ENCODE measurements at regions not wholly inside any gene's neighbourhood (a gene's known extent, or its start where the extent isn't known, plus 50 kb on each side); places are given as distances from the start of the nearest gene placed in this dataset.

DNA sequence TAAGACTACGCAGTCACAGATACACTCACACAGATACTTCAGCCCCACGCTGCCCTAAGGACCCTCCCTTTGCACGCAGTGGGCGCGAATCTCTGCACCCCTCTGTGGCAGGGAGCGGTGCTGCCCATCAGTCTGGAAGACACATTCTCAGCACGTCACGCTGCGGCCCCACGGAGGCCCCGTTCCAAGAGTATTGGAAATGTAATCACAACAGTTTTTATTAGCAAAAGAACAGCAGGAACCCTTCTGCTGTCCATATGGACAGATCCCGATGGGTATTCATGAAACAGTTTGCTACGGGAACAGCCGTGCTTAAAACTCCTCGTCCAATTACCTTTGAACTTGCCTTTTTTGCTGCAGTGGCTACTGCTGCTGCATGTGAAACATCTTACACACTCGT is 131.0 kb downstream of the RPS24 start:
- DNase-seq, result no peak

DNA sequence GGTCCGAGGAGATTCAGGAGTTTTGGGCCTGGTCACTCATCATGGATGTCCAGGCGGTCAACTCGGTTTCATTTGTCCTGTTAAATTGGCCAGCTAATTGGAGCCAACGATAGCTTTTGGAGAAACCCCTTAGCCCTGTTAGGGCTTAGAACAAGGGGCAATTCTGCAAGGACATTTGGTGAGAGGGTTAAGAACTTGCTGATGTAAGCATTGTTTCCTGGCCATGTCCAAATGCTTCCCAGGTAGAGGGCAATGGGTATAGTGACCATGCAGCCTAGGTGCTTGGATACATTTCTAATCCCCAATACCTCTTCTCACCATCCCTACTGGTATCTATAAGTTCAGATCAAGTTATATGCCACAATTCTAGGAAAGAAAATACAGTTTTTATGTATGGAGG is 131.5 kb downstream of the RPS24 start:
- no peak for DNase-seq

DNA sequence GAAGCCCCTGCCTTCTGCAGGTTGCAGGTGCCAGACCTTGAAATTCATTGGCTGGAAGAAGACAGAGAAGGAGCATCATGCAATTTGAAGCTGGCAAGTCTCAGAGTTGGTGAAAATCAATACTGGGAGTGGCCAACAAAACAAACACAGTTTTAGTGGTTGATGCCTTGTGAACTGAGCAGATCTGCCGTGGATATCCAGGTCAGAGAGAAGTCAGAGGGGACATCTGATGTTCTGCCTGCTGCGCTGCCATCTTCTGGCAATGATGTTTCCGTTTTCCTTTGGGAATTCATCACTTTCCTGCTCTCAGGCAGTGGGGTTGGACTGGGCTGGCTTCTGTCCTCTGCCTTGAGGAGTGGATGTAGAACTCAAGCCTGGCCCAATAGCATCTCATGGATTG is 132.0 kb downstream of the RPS24 start:
- DNase-seq, result no peak

DNA sequence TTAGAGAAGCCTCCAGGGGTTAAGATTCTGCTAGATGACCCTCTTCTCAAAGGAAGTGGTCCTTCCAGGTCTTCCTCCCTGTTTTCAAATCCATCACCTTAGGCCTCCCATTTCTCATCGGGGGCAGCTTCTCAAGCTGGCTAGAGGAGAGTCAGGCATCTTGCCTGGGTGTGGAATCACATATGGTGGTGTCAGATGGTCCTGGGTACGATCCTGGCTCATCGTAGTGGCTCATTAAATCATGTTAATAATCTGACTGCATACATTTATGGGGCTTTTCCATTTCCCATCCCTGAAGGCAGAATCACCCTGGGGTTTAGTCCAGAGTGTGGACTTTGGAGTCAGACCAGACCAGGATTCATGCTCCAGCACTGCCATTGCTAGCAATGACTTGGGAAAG is 132.6 kb downstream of the RPS24 start:
- DNase-seq, result no peak

- no peak for DNase-seq
Observed at GRCh38 chr10:78169214-78169613, 135.6 kb downstream of the RPS24 start.

- DNase-seq, result no peak
Observed at GRCh38 chr10:78170026-78170475, 136.4 kb downstream of the RPS24 start.

GRCh38 chr10:78171633-78172400 is 138.2 kb downstream of the RPS24 start:
- DNase-seq, result no peak

DNA sequence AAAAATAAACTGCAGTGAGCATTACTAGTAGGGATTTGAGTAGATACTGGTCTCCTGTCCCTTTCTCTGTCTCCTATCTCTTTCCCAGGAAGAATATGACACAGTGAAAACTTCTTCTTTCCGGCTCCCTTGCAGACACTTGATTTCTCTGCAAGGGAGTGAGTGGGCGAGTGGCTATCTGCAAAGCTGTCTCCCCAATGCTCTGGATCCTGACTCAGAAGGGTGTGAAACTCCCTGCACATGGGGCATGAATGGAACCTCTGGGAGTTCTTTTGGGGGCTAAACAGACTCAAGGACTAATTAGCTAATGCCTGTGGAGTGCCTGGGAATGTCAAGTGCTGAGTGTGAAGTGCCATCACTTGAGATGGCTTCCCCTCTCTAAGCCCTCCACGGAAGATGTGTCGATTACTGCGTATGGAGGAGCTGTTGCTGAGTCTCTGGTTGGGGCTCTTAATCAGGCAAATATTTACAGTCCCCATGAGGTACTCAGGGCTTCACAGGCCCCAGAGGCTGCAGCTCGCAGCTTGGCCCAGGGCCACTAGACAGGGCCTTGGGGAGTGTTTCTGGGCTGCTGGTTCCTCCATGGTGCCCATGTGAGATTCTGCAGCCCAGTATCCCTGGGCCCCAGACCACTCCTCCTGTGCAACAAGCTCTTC is 139.8 kb downstream of the RPS24 start:
- DNase-seq, result no peak

DNA sequence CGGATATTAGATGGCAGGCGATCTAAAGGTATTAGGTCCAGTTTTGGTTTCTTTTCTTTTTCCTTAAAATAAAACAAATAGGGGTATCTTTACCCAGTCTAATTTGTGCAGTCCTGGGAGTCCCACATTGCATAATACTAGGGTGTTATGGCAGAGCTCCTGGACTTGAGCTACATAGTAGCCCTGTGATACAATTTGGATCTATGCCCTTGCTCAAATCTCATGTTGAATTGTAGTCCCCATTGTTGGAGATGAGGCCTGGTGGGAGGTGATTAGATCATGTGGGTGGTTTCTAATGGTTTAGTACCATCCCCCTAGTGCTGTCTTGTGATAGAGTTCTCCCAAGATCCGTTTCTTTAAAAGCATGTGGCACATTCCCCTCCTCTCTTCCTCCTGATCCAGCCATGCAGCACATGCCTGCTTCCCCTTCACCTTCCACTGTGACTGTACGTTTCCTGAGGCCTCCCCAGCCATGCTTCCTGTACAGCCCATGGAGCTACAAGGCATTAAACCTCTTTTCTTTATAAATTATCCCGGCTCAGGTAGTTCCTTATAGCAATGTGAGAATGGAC is 141.9 kb downstream of the RPS24 start:
- DNase-seq, result no peak

- DNase-seq, result no peak
Observed at GRCh38 chr10:78176320-78177317, 143.0 kb downstream of the RPS24 start.

GRCh38 chr10:78177491-78178185 is 144.0 kb downstream of the RPS24 start:
- no peak for DNase-seq

DNA sequence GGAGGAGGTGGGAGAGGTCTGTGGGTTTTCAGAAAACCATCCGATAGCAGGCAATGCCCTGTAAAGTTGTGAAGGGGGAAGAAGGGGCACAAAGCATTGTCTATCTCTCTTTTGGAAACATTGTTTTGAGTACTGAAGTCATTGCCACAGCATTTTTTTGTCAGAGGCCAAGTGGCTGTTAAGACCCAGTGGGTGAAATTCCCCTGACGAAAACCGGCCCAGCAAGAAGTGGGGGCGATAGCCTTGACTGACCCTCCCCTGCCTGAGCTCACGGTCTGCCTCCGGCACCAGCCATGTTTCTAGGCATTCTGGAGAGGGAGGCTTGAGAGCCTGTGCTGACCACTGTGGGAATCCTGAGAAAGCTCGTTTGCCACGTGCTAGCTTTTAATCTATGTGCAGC is 144.7 kb downstream of the RPS24 start:
- DNase-seq, result no peak

DNA sequence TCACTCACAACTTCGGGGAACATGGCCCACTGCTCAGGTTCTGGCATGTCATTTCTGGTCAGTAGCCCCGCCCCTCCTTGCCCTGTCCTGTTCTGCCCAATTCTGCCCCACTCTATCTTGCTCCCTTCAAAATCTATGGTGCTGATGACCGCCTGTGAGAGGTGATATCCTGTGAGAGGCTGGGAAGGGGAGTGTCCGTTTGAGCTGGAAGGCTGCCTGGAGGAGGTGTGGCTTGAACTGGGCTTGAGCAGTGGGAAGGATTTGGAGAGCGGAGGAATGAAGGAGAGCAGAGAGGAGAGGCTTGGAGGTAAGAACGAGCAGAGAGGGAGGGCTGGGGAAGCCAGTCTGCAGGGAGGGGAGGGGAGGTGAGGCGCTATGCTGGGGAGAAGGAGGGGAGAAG is 145.3 kb downstream of the RPS24 start:
- no peak for DNase-seq

DNA sequence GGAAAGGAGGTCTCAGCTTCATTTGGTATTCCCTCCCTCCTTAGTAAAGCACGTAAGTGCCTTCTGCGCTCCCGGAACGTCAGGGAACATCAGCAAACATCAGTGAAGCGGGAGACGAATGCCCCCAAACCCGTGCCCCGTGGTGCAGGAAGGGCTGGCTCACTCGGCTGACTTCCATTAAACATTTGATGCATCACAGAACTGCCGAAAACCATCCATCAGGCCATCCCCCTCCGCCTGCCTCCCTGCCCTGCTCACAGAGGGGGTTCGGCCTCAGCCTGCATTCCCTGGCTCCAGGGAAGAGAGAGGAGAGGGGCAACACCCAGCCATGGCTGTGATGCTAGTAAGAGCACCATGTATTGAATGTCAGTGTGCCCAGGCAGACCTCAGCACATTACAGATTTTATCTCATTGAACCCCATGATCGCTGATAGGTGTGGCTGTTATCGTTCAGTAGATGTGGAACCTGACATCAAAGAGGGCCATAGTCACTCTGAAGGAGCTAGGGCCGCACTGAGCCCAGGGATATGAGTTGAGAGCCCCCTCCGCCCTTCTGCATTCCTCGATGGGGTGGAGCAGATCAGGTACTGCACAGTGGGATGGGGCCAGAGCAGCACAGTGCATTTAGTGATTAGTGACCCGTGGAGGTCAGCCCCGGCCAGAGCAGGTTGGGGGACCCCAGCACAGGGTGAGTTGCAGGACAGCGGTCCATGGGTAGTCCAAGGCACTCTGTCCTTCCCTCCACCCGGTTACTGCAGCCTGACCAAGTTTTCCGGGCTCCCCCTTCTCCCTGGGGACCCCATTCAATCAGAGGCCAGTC is 146.4 kb downstream of the RPS24 start:
- DNase-seq, result no peak

DNA sequence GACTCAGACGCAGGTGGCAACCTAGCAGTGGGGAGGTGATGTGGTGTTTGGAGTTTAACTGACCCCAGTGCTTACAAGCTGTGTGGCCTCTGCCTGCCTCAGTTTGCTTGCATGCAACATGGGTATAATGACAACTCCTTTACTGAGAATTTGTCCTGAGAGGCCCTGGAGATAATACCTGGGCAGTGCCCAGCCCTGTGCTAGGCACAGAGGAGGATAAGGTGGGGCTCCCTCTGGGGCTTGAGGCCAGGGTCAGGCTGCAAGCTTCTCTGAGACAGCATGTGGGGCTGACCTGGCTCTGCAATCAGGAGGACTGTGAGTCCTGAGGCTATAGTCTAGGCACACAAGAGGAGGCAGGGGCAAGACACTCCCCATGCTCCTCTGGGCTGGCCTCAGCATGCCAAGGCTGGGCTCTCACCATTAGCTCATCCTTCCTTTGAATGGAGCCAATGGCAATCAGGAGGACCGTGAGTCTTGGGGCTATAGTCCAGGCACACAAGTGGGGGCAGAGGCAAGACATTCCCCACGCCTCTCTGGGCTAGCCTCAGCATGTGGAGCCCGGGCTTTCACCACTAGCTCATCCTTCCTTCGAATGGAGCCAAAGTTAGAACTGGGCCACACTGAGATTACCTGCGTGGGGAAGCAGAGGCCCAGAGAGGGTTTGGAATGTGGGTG is 147.9 kb downstream of the RPS24 start:
- no peak for DNase-seq

GRCh38 chr10:78182841-78183240 is 149.2 kb downstream of the RPS24 start:
- DNase-seq, result no peak

DNA sequence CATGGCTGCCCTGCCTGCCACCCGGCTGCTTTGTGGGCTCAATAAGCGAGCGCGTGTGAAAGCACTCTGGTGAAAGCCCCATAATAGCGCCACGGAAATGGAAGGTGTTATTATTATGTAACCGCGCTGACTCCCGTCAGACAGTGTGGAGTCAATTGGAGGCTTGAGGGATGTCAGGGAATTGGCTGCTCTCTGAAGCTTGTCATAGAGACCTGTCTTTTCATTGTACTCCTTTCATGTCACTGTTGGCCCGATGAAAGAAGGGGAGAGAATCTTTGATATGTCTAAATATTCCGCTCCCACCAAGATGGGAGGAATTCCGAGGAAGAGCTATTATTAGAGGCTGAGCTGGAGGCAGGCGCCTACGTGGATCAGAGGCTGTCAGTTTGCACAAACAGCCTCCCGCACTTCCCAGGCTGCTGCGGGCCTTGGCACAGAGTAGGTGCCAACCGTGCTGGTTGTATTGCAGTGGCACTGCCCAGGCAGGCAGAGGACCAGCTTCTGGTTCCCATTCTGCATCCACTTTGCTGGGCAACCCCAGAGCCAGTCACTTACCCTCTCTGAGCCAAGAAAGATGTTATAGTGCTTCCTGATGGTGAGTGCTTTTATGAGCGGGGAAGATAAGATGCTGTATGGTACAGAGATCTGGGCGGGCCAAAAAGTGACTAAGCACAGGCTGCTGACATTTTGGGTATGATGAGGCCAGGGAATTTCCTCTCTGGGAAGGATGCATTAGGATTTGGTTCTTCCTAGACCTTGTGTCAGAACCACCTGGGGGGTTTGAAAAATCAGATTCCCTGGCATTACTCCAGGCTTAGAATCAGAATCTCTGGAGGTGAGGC is 151.4 kb downstream of the RPS24 start:
- DNase-seq, result no peak

GRCh38 chr10:78185693-78186055 is 152.0 kb downstream of the RPS24 start:
- no peak for DNase-seq

DNA sequence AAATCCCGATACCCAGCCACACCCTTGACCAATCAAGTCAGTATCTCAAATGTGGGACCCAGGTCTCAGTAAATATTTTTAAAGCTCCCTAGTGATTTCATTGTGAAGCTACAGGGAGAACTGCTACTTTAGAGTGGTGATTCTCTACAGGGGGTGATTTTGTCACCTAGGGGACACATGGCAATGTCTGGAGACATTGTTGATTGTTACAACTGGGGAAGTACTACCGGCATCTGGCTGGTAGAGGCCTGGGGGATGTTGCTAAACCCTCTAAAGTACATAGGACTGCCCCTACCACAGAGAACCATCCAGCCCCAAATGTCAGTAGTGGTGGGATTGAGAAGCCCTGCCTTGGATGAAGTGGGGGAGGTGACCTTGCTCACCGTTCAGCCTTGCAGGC is 152.9 kb downstream of the RPS24 start:
- DNase-seq, result no peak

GRCh38 chr10:78187371-78187770 is 153.7 kb downstream of the RPS24 start:
- DNase-seq, result no peak
